ENCODE measurements at regions not wholly inside any gene's neighbourhood (a gene's known extent, or its start where the extent isn't known, plus 50 kb on each side); places are given as distances from the start of the nearest gene placed in this dataset.

- TF ChIP-seq CTCF (IDR thresholded peaks at IDR 0.05; ENCODE audit: borderline replicate concordance, extremely low read depth, low read length, poor library complexity, severe bottlenecking) (no peak), EZH2 (IDR thresholded peaks at IDR 0.05; ENCODE audit: borderline replicate concordance, low read depth, low read length, severe bottlenecking) (no peak)
Measured at GRCh38 chr6:86107985-86108384, 465.3 kb upstream of the SYNCRIP start.
